Duodenal mucosa (tissue), 2 donors: ENCODE measurements at regions not wholly inside any gene's neighbourhood (a gene's known extent, or its start where the extent isn't known, plus 50 kb on each side); places are given as distances from the start of the nearest gene placed in this dataset.
"Not testable (repeated sequence)": the region's sequence is repeated elsewhere in the genome, so short reads cannot be mapped to it uniquely, and the experiment has no call there.

Experiments
- H3K27ac ChIP-seq: one replicate; pipeline ENCODE4 v1.7.0; 2013; ENCODE audit warnings: low read depth, low read length
- H3K27me3 ChIP-seq, 2 donors: one replicate each; pipeline ENCODE4 v1.7.0; 2013; ENCODE audit warnings: low read length in 2 of 2, control low read depth in 1 of 2; ENCODE audit not compliant: insufficient read depth in 2 of 2, control insufficient read depth in 1 of 2
- H3K36me3 ChIP-seq, 2 donors: one replicate each; pipeline ENCODE4 v1.7.0; 2013; ENCODE audit warnings: low read length in 2 of 2, control low read depth in 1 of 2; ENCODE audit not compliant: insufficient read depth in 2 of 2, control insufficient read depth in 1 of 2
- H3K4me1 ChIP-seq, 2 donors: one replicate each; pipeline ENCODE4 v1.7.0; 2013; ENCODE audit warnings: low read length in 2 of 2, control low read depth in 1 of 2; ENCODE audit not compliant: insufficient read depth in 2 of 2, control insufficient read depth in 1 of 2
- H3K4me3 ChIP-seq, 2 donors: one replicate each; pipeline ENCODE4 v1.7.0; 2013; ENCODE audit warnings: low read length in 2 of 2, low read depth in 1 of 2
- H3K9ac ChIP-seq, 2 donors: one replicate each; pipeline ENCODE4 v1.7.0; 2013; ENCODE audit warnings: low read length in 2 of 2, low read depth in 1 of 2
- H3K9me3 ChIP-seq, 2 donors: one replicate each; pipeline ENCODE4 v1.7.0; 2013; ENCODE audit warnings: low read length in 2 of 2, control low read depth in 1 of 2; ENCODE audit not compliant: control insufficient read depth in 1 of 2

DNA sequence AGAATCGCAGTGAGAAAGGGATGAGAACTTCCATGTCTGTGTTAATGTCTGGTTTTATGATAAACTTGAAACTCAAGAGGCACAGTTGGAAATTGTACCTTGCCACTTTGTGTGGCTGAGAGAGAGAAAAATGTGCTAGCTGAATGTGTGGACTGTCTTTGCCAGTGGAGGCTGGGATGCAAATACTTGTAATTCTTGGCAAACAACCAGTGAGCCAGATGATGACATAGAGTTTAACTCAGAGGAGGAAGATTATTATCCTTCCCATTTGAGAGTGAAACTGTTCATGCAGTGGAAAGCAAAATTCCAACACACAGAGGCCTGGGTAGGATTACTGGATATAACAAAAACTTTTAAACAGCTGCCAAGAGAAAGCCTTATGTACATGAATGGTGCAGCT, 349.1 kb upstream of the NPAP1 start:
- not testable (repeated sequence) for H3K9me3 ChIP-seq

DNA sequence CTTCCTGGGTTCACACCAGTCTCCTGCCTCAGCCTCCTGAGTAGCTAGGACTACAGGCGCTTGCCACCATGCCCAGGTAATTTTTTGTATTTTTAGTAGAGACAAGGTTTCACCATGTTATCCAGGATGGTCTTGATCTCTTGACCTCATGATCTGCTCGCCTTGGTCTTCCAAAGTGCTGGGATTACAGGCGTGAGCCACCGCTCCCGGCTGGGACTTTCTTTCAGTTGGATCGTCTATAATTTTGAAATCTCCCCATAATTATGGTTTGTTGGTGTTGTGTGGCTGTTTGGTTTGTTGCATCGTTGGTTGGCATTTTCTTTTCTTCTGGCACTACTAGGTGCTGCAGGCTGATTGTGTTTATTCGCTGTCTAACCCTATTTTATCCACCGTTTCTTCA, 343.6 kb upstream of the NPAP1 start:
- not testable (repeated sequence) for H3K4me1 ChIP-seq, H3K9ac ChIP-seq, H3K27me3 ChIP-seq, H3K27ac ChIP-seq, H3K4me3 ChIP-seq, H3K9me3 ChIP-seq, H3K36me3 ChIP-seq

More for the DNA sequence above, 349.1 kb upstream of the NPAP1 start:
- not testable (repeated sequence) for H3K4me3 ChIP-seq, H3K27me3 ChIP-seq, H3K36me3 ChIP-seq, H3K9ac ChIP-seq, H3K27ac ChIP-seq, H3K4me1 ChIP-seq

- not testable (repeated sequence) for H3K4me1 ChIP-seq, H3K4me3 ChIP-seq, H3K9me3 ChIP-seq, H3K27me3 ChIP-seq, H3K36me3 ChIP-seq, H3K9ac ChIP-seq, H3K27ac ChIP-seq
Measured at GRCh38 chr15:24341876-24342275, 333.7 kb upstream of the NPAP1 start.

GRCh38 chr15:24352777-24353176, 322.8 kb upstream of the NPAP1 start:
- H3K4me1 ChIP-seq, H3K27ac ChIP-seq, H3K4me3 ChIP-seq, H3K27me3 ChIP-seq, H3K9me3 ChIP-seq, H3K9ac ChIP-seq, H3K36me3 ChIP-seq: not testable (repeated sequence)

DNA sequence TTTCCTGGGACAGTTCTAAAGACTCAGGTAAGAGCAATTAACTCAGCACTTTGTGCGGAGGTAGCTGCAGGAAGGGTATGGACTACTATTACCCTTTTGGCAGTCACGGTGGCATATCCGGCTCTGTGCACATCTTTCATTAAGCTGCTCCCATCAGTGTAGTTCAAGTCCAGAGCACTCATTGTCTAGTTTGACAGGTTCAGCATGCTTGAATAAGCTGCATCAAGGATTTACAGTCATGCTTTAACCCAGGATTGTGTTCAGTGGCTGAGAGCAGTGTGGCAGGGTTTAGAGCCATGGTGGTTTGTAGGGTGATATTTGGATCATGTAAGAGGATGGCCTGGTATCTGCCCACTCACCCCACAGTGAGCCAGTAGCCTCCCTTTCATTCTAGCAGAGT, 294.5 kb upstream of the NPAP1 start:
- H3K4me3 ChIP-seq, H3K4me1 ChIP-seq, H3K9ac ChIP-seq: not testable (repeated sequence)

DNA sequence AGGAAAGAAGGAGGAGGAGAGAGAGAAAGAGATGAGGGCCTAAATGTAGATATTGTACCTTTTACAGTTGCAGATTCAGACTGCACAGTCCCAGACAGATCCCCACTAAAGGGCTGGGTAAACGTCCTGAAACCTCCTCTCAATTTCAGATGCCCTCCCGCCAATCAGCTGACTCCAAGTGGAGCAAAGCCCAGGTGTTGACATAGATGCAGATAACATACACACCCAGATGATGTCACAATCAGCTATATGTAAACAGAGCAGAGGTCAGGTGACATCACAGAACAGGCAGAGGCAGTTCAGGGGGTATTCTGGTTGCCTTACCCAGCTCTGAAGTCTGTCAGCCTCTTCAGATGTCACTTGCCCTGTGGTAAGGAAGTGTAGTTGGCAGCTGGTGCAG, 290.3 kb upstream of the NPAP1 start:
- H3K27ac ChIP-seq, H3K4me1 ChIP-seq, H3K27me3 ChIP-seq, H3K9me3 ChIP-seq, H3K9ac ChIP-seq, H3K36me3 ChIP-seq, H3K4me3 ChIP-seq: not testable (repeated sequence)

More for the DNA sequence above, 294.5 kb upstream of the NPAP1 start:
- not testable (repeated sequence) for H3K27me3 ChIP-seq, H3K9me3 ChIP-seq, H3K36me3 ChIP-seq, H3K27ac ChIP-seq

GRCh38 chr15:24394303-24394702, 281.3 kb upstream of the NPAP1 start:
- no peak overlapping the region for H3K4me3 ChIP-seq
- no peaks in the 10 kb centered on the region for H3K27me3 ChIP-seq
- peaks cover 3 to 5% of the 10 kb centered on the region in 2 donors for H3K9me3 ChIP-seq
- no peak overlapping the region for H3K27ac ChIP-seq
- H3K36me3 ChIP-seq = no peaks in the 10 kb centered on the region
- H3K9ac ChIP-seq = no peak overlapping the region
- H3K4me1 ChIP-seq = no peaks in the 10 kb centered on the region

DNA sequence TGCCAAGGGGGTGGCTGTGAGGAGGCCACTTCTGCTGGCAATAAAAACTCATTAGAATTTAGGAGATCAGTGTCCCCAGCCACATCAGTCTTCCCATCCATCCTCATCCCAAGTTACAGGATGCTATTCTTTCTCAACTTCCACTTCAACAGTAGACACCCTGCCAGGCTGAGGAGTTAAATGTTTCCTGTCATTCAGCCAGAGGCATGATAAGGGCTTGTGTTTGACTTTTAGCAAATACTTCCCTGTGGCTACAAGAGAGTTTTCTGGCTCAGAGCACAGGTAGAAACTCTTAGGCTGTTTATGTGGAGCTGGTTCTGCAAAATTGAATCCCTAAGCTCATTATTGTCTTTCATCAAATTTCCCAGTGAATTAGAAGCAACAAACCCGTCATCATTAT, 262.9 kb upstream of the NPAP1 start:
- not testable (repeated sequence) for H3K9ac ChIP-seq, H3K36me3 ChIP-seq, H3K27me3 ChIP-seq, H3K9me3 ChIP-seq, H3K4me1 ChIP-seq, H3K27ac ChIP-seq, H3K4me3 ChIP-seq

GRCh38 chr15:24426286-24427054, 249.1 kb upstream of the NPAP1 start:
- H3K4me3 ChIP-seq, H3K27ac ChIP-seq, H3K4me1 ChIP-seq, H3K36me3 ChIP-seq, H3K9ac ChIP-seq, H3K27me3 ChIP-seq, H3K9me3 ChIP-seq: not testable (repeated sequence)

GRCh38 chr15:24427055-24427400, 248.5 kb upstream of the NPAP1 start:
- H3K9me3 ChIP-seq, H3K27ac ChIP-seq, H3K4me1 ChIP-seq, H3K9ac ChIP-seq, H3K4me3 ChIP-seq, H3K36me3 ChIP-seq, H3K27me3 ChIP-seq: not testable (repeated sequence)
